ENCODE measurements at regions not wholly inside any gene's neighbourhood (a gene's known extent, or its start where the extent isn't known, plus 50 kb on each side); places are given as distances from the start of the nearest gene placed in this dataset.

- no peaks in the 10 kb centered on the region for H3K9me3 ChIP-seq
- no peaks in the 10 kb centered on the region for H3K27me3 ChIP-seq
- H3K36me3 ChIP-seq = no peaks in the 10 kb centered on the region
- WGBS (ENCODE audit: insufficient coverage, low coverage, low lambda C conversion rate, missing lambda C conversion rate) = 30% methylated on average over 7 of the region's 8 CpGs
- H3K4me3 ChIP-seq = no peak overlapping the region
- no peaks in the 10 kb centered on the region for H3K4me1 ChIP-seq
- intact Hi-C loops (cut with DNase I) = no loop called here
- H3K27ac ChIP-seq = no peak overlapping the region
- ATAC-seq = no peak
- no peak for DNase-seq
- TF ChIP-seq POLR2A (IDR thresholded peaks at IDR 0.05) (no peak), CTCF (IDR thresholded peaks at IDR 0.05) (no peak)
These were observed 73.2 kb upstream of the FSTL4 start for GRCh38 chr5:133685402-133686018.

GRCh38 chr5:133683646-133684596, 71.6 kb upstream of the FSTL4 start:
- H3K4me1 ChIP-seq = no peaks in the 10 kb centered on the region
- intact Hi-C loops (cut with DNase I) = no loop called here
- WGBS (ENCODE audit: insufficient coverage, low coverage, low lambda C conversion rate, missing lambda C conversion rate) = 65% methylated on average over 14 of the region's 21 CpGs
- ATAC-seq (no peak), DNase-seq (no peak)
- no peaks in the 10 kb centered on the region for H3K9me3 ChIP-seq
- no peaks in the 10 kb centered on the region for H3K27me3 ChIP-seq
- H3K27ac ChIP-seq = no peak overlapping the region
- no peak overlapping the region for H3K4me3 ChIP-seq
- TF ChIP-seq CTCF (IDR thresholded peaks at IDR 0.05) = no peak
- no peak for TF ChIP-seq POLR2A (IDR thresholded peaks at IDR 0.05)
- H3K36me3 ChIP-seq = no peaks in the 10 kb centered on the region

GRCh38 chr5:133682451-133682850, 70.1 kb upstream of the FSTL4 start:
- H3K36me3 ChIP-seq = no peaks in the 10 kb centered on the region
- DNase-seq (no peak), ATAC-seq (no peak)
- H3K4me1 ChIP-seq = no peaks in the 10 kb centered on the region
- H3K9me3 ChIP-seq = no peaks in the 10 kb centered on the region
- no peak overlapping the region for H3K27ac ChIP-seq
- TF ChIP-seq CTCF (IDR thresholded peaks at IDR 0.05) (no peak), POLR2A (IDR thresholded peaks at IDR 0.05) (no peak)
- no peak overlapping the region for H3K4me3 ChIP-seq
- intact Hi-C loops (cut with DNase I) = no loop called here
- no peaks in the 10 kb centered on the region for H3K27me3 ChIP-seq
- 64% methylated on average over 3 of the region's 4 CpGs for WGBS (ENCODE audit: insufficient coverage, low coverage, low lambda C conversion rate, missing lambda C conversion rate)

GRCh38 chr5:133681896-133682295, 69.6 kb upstream of the FSTL4 start:
- H3K27me3 ChIP-seq = no peaks in the 10 kb centered on the region
- H3K4me1 ChIP-seq = no peaks in the 10 kb centered on the region
- no peak overlapping the region for H3K27ac ChIP-seq
- WGBS (ENCODE audit: insufficient coverage, low coverage, low lambda C conversion rate, missing lambda C conversion rate) = 20% methylated on average over 1 of the region's 2 CpGs
- H3K9me3 ChIP-seq = no peaks in the 10 kb centered on the region
- ATAC-seq = no peak
- no peak overlapping the region for H3K4me3 ChIP-seq
- no peak for TF ChIP-seq CTCF (IDR thresholded peaks at IDR 0.05)
- no peak for TF ChIP-seq POLR2A (IDR thresholded peaks at IDR 0.05)
- no peaks in the 10 kb centered on the region for H3K36me3 ChIP-seq
- no peak for DNase-seq
- intact Hi-C loops (cut with DNase I) = no loop called here

Data from right lobe of liver (tissue), 6 donors.